Uterus (tissue), 3 donors: ENCODE measurements at regions not wholly inside any gene's neighbourhood (a gene's known extent, or its start where the extent isn't known, plus 50 kb on each side); places are given as distances from the start of the nearest gene placed in this dataset.

Experiments
- DNase-seq, 2 donors: peaks; one replicate each; pipeline ENCODE4 v3.0.0-alpha.2; 2019 to 2020
- H3K27ac ChIP-seq, 2 donors: fragments of 200-600 bp; sonication (generic); 1 replicate in 1 of 2; 2 replicates in 1 of 2; pipeline ENCODE4 v1.5.1; 2016 to 2018
- H3K27me3 ChIP-seq, 2 donors: fragments of 200-600 bp; sonication (generic); one replicate each; pipeline ENCODE4 v1.5.1; 2018 to 2019; ENCODE audit warnings: control low read depth in 1 of 2
- H3K36me3 ChIP-seq, 2 donors: fragments of 200-600 bp; sonication (generic); one replicate each; pipeline ENCODE4 v1.5.1; 2019; ENCODE audit warnings: control low read depth in 1 of 2
- H3K4me1 ChIP-seq, 2 donors: fragments of 200-600 bp; sonication (generic); one replicate each; pipeline ENCODE4 v1.5.1; 2018 to 2019; ENCODE audit warnings: control low read depth in 1 of 2
- H3K4me3 ChIP-seq, 2 donors: fragments of 200-600 bp; sonication (generic); 1 replicate in 1 of 2; 2 replicates in 1 of 2; pipeline ENCODE4 v1.5.1; 2018 to 2019; ENCODE audit warnings: mild to moderate bottlenecking in 1 of 2
- H3K9me3 ChIP-seq, 2 donors: fragments of 200-600 bp; sonication (generic); one replicate each; pipeline ENCODE4 v1.5.1; 2019; ENCODE audit warnings: control low read depth in 1 of 2
- CTCF ChIP-seq, 4 experiments: fragments of 200-600 bp in 2 of 4; fragments of 450-650 bp in 2 of 4; sonication (generic) in 2 of 4; IDR thresholded peaks; one replicate each; pipeline ENCODE4 v1.5.1; 2016 to 2019; ENCODE audit warnings: antibody characterized with exemption in 4 of 4, mild to moderate bottlenecking in 2 of 4, moderate library complexity in 1 of 4
- POLR2A ChIP-seq, 2 donors: fragments of 450-650 bp; IDR thresholded peaks; one replicate each; pipeline ENCODE4 v1.6.1; 2016; ENCODE audit warnings: antibody characterized with exemption in 2 of 2, mild to moderate bottlenecking in 1 of 2, moderate library complexity in 1 of 2
- intact Hi-C: fragments of 100-400 bp; cut with DNase I; formaldehyde crosslinking; loops from one replicate; pipeline ENCODE4 v1.15.1; 2023; ENCODE audit warnings: low total_unique reads
- donor health status: DM: yes; HTN: yes; CAD: no.

GRCh38 chr6:21984135-21984534, 312.7 kb downstream of the PRL start:
- H3K4me3 ChIP-seq = no peak overlapping the region
- H3K9me3 ChIP-seq = no peaks in the 10 kb centered on the region
- no peaks in the 10 kb centered on the region for H3K36me3 ChIP-seq
- no peak for DNase-seq
- intact Hi-C loops = no loop called here
- TF ChIP-seq POLR2A (IDR thresholded peaks at IDR 0.05) = no peak
- TF ChIP-seq CTCF (IDR thresholded peaks at IDR 0.05) = no peak
- H3K27me3 ChIP-seq = no peaks in the 10 kb centered on the region
- H3K4me1 ChIP-seq = peaks cover 0 to 8% of the 10 kb centered on the region in 2 donors
- no peak overlapping the region for H3K27ac ChIP-seq

GRCh38 chr6:21984561-21984960, 312.3 kb downstream of the PRL start:
- H3K36me3 ChIP-seq = no peaks in the 10 kb centered on the region
- no peaks in the 10 kb centered on the region for H3K9me3 ChIP-seq
- H3K27ac ChIP-seq = peak overlapping the region in 1 of 2 donors; percentile 34
- H3K4me1 ChIP-seq = peaks cover 0 to 8% of the 10 kb centered on the region in 2 donors
- no peaks in the 10 kb centered on the region for H3K27me3 ChIP-seq
- TF ChIP-seq POLR2A (IDR thresholded peaks at IDR 0.05) (no peak), CTCF (IDR thresholded peaks at IDR 0.05) (no peak)
- intact Hi-C loops = no loop called here
- no peak for DNase-seq
- no peak overlapping the region for H3K4me3 ChIP-seq

DNA sequence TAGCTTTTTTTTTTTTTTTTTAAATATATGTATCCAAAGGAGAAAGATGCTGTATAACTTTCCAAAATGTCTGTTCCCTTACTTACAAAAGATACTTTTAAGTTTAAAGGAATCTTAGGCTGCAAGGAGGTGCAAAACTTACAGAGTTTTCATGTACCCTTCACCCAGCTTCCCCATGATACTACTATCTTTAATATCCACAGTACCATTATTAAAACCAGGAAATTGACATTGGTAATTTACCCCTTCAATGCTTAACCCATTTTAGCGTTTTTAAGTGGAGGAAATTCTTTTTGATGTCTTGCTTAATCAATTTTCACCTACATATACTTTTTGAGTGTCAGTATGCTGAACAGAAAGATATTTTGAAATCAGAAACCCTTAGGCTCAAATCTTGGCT, 310.9 kb downstream of the PRL start:
- Histone ChIP-seq H3K27ac (peak overlapping the region in 1 of 2 donors; percentile 76), H3K9me3 (no peaks in the 10 kb centered on the region), H3K4me1 (peaks cover 0 to 8% of the 10 kb centered on the region in 2 donors), H3K27me3 (no peaks in the 10 kb centered on the region), H3K4me3 (no peak overlapping the region), H3K36me3 (no peaks in the 10 kb centered on the region)
- TF ChIP-seq POLR2A (IDR thresholded peaks at IDR 0.05) (no peak), CTCF (IDR thresholded peaks at IDR 0.05) (no peak)
- intact Hi-C loops = no loop called here
- no peak for DNase-seq

GRCh38 chr6:21986703-21987102, 310.1 kb downstream of the PRL start:
- H3K27ac ChIP-seq = peak overlapping the region; percentile 76 to 91
- no peaks in the 10 kb centered on the region for H3K27me3 ChIP-seq
- no peak for DNase-seq
- TF ChIP-seq CTCF (IDR thresholded peaks at IDR 0.05) = no peak
- TF ChIP-seq POLR2A (IDR thresholded peaks at IDR 0.05) = no peak
- H3K36me3 ChIP-seq = no peaks in the 10 kb centered on the region
- H3K4me3 ChIP-seq = no peak overlapping the region
- H3K9me3 ChIP-seq = no peaks in the 10 kb centered on the region
- intact Hi-C loops = no loop called here
- H3K4me1 ChIP-seq = peaks cover 0 to 8% of the 10 kb centered on the region in 2 donors

DNA sequence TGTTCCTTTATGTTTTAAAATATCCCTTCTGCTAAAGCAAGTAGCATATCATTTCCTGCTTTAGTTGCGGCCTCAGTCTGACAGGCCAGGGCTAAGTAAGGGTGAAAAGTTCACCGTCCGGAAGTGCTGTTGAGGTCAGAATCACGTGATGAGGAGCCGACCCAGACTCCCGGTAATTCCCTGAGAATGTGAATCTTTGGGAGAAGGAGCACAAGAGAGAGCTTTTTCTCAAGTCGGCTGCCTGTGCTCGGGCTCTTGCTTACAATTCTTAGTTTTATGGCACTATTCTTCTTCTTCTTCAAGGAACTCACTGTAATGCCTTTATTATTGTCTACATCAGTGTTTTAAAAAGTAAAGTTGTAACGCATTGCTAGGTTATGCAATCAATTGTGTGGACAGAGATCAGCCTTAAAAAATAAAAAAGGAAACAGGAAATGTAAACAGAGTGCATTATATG, 309.3 kb downstream of the PRL start:
- H3K4me3 ChIP-seq = no peak overlapping the region
- intact Hi-C loops = no loop called here
- no peaks in the 10 kb centered on the region for H3K9me3 ChIP-seq
- H3K4me1 ChIP-seq = peaks cover 0 to 8% of the 10 kb centered on the region in 2 donors
- H3K27ac ChIP-seq = peak overlapping the region; percentile 76 to 91
- peak; percentile 80 to 88 for DNase-seq
- peak in 1 of 2 donors; percentile 6 for TF ChIP-seq POLR2A (IDR thresholded peaks at IDR 0.05)
- no peak for TF ChIP-seq CTCF (IDR thresholded peaks at IDR 0.05)
- H3K27me3 ChIP-seq = no peaks in the 10 kb centered on the region
- no peaks in the 10 kb centered on the region for H3K36me3 ChIP-seq
